IPS DF 4.7 (cell line): ENCODE measurements at regions not wholly inside any gene's neighbourhood (a gene's known extent, or its start where the extent isn't known, plus 50 kb on each side); places are given as distances from the start of the nearest gene placed in this dataset.
"Not testable (repeated sequence)": the region's sequence is repeated elsewhere in the genome, so short reads cannot be mapped to it uniquely, and the experiment has no call there.

Source experiments
- DNase-seq: peaks from one replicate; pipeline ENCODE4 v3.0.0-alpha.2; 2013; ENCODE audit warnings: low spot score; ENCODE audit errors: extremely low read depth

GRCh38 chr11:101216091-101216490 lies 86.5 kb upstream of the PGR start:
- not testable (repeated sequence) for DNase-seq

GRCh38 chr11:101215069-101215468 lies 85.5 kb upstream of the PGR start:
- no peak for DNase-seq

DNA sequence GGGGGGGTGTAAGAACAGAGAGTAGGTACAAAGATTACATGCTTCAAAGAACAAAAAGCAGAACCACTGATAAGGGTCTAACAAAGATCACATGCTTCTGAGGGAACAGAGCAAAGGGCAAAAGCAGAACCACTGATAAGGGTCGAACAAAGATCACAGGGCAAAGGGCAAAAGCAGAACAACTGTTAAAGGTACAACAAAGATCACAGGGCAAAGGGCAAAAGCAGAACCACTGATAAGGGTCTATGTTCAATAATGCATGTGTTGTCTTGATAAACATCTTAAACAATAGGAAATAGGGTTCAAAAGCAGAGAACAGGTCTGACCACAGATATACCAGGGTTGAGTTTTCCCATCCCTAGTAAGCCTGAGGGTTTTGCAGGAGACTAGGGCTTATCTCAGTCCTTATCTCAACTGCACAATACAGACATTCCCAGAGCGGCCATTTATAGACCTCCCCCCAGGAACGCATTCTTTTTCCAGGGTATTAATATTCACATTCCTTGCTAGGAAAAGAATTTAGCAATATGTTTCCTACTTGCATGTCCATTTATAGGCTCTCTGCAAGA lies 81.9 kb upstream of the PGR start:
- no peak for DNase-seq

DNA sequence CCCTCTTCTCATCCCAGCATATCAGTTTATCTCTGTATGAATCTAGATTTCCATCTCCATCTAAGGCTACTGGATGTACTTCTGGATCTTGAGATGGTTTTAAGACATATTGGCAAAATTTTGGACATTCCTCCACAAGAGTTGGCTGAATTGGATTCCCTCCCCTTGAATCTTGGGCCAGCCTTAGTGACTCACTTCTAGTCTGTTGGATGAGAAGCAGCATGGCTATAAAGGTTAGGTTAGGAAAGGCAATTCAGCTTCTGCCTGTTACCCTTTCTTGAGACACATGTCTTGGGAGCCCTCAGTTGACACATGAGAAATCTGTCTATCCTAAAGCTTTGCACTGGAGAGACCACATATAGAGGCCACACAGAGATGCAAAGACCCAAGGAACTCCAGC lies 73.0 kb upstream of the PGR start:
- DNase-seq: no peak

DNA sequence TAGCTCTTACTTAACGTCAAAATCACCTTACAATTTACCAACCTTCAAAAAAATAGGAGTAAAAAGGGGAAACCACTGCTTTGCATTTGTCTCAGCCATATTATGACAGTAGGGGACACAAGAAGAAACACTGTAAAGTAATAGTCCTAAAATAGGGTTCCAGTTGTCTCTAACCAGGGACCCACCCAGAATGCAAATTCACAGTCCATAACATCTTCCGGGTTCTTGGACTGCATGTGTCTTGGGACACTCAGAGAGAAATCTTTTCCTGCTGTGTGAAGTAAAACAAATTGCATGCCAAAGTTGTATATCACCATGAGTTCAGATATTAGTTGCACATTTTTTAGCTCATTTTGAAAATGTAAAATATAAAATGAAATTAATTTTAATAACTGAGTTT lies 69.8 kb upstream of the PGR start:
- no peak for DNase-seq

DNA sequence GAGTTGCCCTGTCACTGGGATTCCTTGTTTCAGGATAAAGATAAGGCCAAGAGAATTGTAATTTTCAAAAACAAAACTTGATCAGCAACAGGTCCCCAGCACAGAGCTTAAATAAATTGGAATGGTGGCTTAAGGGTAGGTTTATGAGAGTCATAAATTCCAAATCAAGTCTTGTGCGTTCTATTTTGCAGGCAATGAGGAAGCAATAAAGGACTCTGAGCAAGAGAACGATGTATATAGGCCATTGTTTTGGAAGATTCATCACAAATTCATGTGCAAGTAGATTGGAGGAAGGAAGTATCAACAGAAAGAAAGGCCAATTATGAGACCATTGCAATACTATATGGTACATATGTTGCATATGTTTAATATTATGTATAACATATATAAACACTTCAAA lies 65.7 kb upstream of the PGR start:
- DNase-seq: no peak

DNA sequence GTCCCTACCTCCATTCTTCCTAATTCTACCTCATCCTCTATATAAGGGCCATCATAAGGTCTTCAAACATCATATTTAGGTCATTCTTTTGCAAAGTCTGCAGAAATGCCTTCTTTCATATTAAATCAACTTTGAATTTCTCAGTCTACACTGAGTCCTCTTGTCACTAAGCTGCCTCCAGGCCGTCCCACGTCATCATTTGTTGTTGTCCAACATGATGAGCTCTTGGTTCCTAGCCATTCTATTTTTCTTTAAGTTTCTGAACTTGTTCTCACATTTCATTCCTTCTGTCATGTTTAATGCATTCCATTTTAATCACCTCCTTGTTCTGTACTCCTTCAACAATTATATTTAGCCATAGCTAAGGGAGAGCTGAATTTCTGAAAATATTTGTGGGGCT lies 59.2 kb upstream of the PGR start:
- no peak for DNase-seq

- no peak for DNase-seq
Measured at GRCh38 chr11:101188173-101188572, 58.6 kb upstream of the PGR start.

GRCh38 chr11:101187748-101188147 lies 58.1 kb upstream of the PGR start:
- no peak for DNase-seq

- DNase-seq: no peak
Measured at GRCh38 chr11:101185985-101186384, 56.4 kb upstream of the PGR start.

DNA sequence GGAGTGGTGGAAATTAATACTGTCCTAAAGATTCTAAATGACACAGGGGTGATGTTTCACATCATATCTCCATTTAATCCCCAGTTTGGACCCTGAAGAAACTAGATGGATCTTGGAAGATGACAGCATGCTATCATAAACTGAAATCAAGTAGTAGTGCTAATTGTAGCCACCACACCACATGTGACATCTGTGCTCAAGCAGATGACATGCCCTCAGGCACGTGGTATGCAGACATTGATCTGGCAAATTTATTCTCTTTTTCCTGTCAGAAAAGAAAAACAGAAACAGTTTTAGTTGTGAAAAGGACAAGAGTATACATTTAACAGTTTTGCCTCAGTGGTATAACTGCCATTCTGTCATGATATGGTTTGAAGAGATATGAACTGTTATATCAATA lies 52.9 kb upstream of the PGR start:
- no peak for DNase-seq

GRCh38 chr11:101180481-101180880 lies 50.9 kb upstream of the PGR start:
- DNase-seq: no peak
